T-cell (primary cell): ENCODE measurements at regions not wholly inside any gene's neighbourhood (a gene's known extent, or its start where the extent isn't known, plus 50 kb on each side); places are given as distances from the start of the nearest gene placed in this dataset.
"Not testable (repeated sequence)": the region's sequence is repeated elsewhere in the genome, so short reads cannot be mapped to it uniquely, and the experiment has no call there.

Source experiments
- ATAC-seq, 4 experiments: fragments of 200-7000 bp in 3 of 4; fragments of 150-1000 bp in 1 of 4; cut with Tn5 transposase; replicated peaks in 1 of 4; 1 replicate in 3 of 4; 2 replicates in 1 of 4; pipeline ENCODE4 v1.10.0; 2021; ENCODE audit warnings: moderate library complexity in 3 of 4, mild to moderate bottlenecking in 2 of 4, moderate number of reproducible peaks in 1 of 4
- CTCF ChIA-PET, 2 donors: fragments of 300-600 bp; sonication (Branson Sonifier 250); formaldehyde crosslinking; loops; one replicate each; lab custom pipeline; 2022; ENCODE audit warnings: antibody characterized with exemption in 2 of 2; lab: Charles Lee
- POLR2A ChIA-PET, 2 donors: fragments of 300-600 bp; sonication (Branson Sonifier 250); formaldehyde crosslinking; loops; one replicate each; lab custom pipeline; 2022; ENCODE audit warnings: antibody characterized with exemption in 2 of 2; lab: Charles Lee
- DNase-seq, 35 experiments: peaks; one replicate each; pipeline versions ENCODE4 v3.0.0 to v3.0.0-alpha.2; 2013 to 2023
- H3K27ac ChIP-seq: one replicate; pipeline ENCODE4 v1.5.1; 2013; ENCODE audit warnings: low read length
- H3K27me3 ChIP-seq, 2 experiments: replicated peaks in 1 of 2; 1 replicate in 1 of 2; 2 replicates in 1 of 2; pipeline versions ENCODE4 v1.6.1 to v1.7.0; 2013; ENCODE audit warnings: low read length in 1 of 2, mixed read lengths in 1 of 2; ENCODE audit not compliant: control insufficient read depth in 2 of 2, insufficient read depth in 2 of 2; ENCODE audit errors: extremely low read depth in 1 of 2
- H3K36me3 ChIP-seq, 2 donors: 1 replicate in 1 of 2; 2 replicates in 1 of 2; pipeline versions ENCODE4 v1.6.1 to v1.7.0; 2013; ENCODE audit warnings: low read length in 1 of 2; ENCODE audit not compliant: control insufficient read depth in 2 of 2, insufficient read depth in 1 of 2; ENCODE audit errors: extremely low read depth in 1 of 2
- H3K4me1 ChIP-seq, 2 experiments: 1 replicate in 1 of 2; 2 replicates in 1 of 2; pipeline versions ENCODE4 v1.6.1 to v1.7.0; 2013; ENCODE audit warnings: low read length in 2 of 2, mixed read lengths in 1 of 2; ENCODE audit not compliant: insufficient read depth in 2 of 2, control insufficient read depth in 1 of 2; ENCODE audit errors: extremely low read depth in 1 of 2
- H3K4me3 ChIP-seq, 2 donors: 1 replicate in 1 of 2; 2 replicates in 1 of 2; pipeline versions ENCODE4 v1.5.1 to v1.7.0; 2013; ENCODE audit warnings: mild to moderate bottlenecking in 2 of 2, low read length in 1 of 2, moderate library complexity in 1 of 2; ENCODE audit not compliant: control insufficient read depth in 1 of 2; ENCODE audit errors: extremely low read depth in 1 of 2
- H3K9me3 ChIP-seq: 2 replicates; pipeline ENCODE4 v1.7.0; 2013
- H3K27ac Mint-ChIP-seq, 2 donors: one replicate each; pipeline ENCODE4 v1.8.0; 2020 to 2021; ENCODE audit warnings: mild to moderate bottlenecking in 2 of 2, mixed read lengths in 2 of 2
- H3K27me3 Mint-ChIP-seq, 2 donors: one replicate each; pipeline ENCODE4 v1.8.0; 2021 to 2022; ENCODE audit warnings: mixed read lengths in 2 of 2
- H3K36me3 Mint-ChIP-seq: one replicate; pipeline ENCODE4 v1.8.0; 2021; ENCODE audit warnings: mixed read lengths
- H3K4me1 Mint-ChIP-seq, 3 donors: one replicate each; pipeline ENCODE4 v1.8.0; 2020 to 2022; ENCODE audit warnings: mixed read lengths in 3 of 3, mild to moderate bottlenecking in 1 of 3
- H3K4me3 Mint-ChIP-seq, 3 donors: one replicate each; pipeline ENCODE4 v1.8.0; 2020 to 2022; ENCODE audit warnings: mild to moderate bottlenecking in 3 of 3, mixed read lengths in 3 of 3, moderate library complexity in 3 of 3
- H3K9me3 Mint-ChIP-seq, 3 donors: one replicate each; pipeline ENCODE4 v1.8.0; 2020 to 2022; ENCODE audit warnings: mixed read lengths in 3 of 3
- WGBS: methylation state at CpG from one replicate; pipeline ENCODE4 v1.1.5; 2013; ENCODE audit warnings: missing lambda C conversion rate; ENCODE audit not compliant: insufficient coverage; 5-methylcytosine and 5-hydroxymethylcytosine counted together

DNA sequence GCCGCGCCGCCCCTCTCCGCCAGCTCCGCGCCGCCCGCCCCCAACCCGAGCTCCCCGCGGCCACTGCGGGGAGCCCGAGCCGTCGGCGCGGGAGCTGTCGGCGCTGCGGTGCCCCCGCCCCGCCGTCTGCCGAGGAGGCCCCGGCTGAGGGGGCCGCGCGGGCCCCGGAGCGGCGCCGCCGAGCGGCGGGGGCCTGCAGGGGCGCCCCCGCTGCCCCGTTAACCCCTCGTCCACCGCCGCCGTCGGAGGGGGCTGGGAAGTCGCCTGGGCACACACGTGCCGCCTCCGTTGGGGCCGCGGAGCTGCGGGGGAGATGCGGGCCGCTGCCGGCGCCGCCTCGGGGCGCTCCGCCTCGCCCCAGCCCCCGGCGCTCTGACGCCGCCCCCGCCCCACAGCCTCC lies 115.4 kb downstream of the CRLF3 start:
- Histone ChIP-seq H3K27me3 (peaks cover 0 to 17% of the 10 kb centered on the region in 2 experiments), H3K4me3 (peak overlapping the region in 1 of 2 donors; percentile 32), H3K4me1 (peaks cover 2 to 25% of the 10 kb centered on the region in 2 experiments)
- ATAC-seq (peak; percentile 36 to 53 (median 40)), DNase-seq (peak in 13 of 35 experiments; percentile 14 to 45 (median 28))
- H3K36me3 ChIP-seq, H3K9me3 ChIP-seq, H3K27me3 Mint-ChIP-seq, H3K36me3 Mint-ChIP-seq, POLR2A ChIA-PET, H3K9me3 Mint-ChIP-seq, H3K27ac Mint-ChIP-seq, H3K27ac ChIP-seq: not testable (repeated sequence)
- under 1% methylated on average over 43 of the region's 64 CpGs for WGBS
- CTCF ChIA-PET = interaction anchor here in 1 of 2 donors (0.6 kb wide), 1 partner anchor 327 kb away, joined by 3 read pairs; no protein-coding TSS in a partner anchor
- peaks cover 32 to 39% (median 35%) of the 10 kb centered on the region in 3 donors for H3K4me1 Mint-ChIP-seq
- peak overlapping the region in 1 of 3 donors; percentile 100 for H3K4me3 Mint-ChIP-seq

- H3K36me3 ChIP-seq, H3K9me3 Mint-ChIP-seq, H3K36me3 Mint-ChIP-seq, POLR2A ChIA-PET, H3K9me3 ChIP-seq, H3K27ac ChIP-seq: not testable (repeated sequence)
- peaks cover 32 to 39% (median 35%) of the 10 kb centered on the region in 3 donors for H3K4me1 Mint-ChIP-seq
- Histone ChIP-seq H3K4me3 (peak overlapping the region; percentile 73 to 83), H3K27me3 (peaks cover 0 to 19% of the 10 kb centered on the region in 2 experiments), H3K4me1 (peaks cover 2 to 25% of the 10 kb centered on the region in 2 experiments)
- ATAC-seq = peak; percentile 77 to 82 (median 79)
- CTCF ChIA-PET = interaction anchor here in 1 of 2 donors (0.6 kb wide), 1 partner anchor 327 kb away, joined by 3 read pairs; no protein-coding TSS in a partner anchor
- peak overlapping the region; percentile 94 to 100 (median 95) for H3K4me3 Mint-ChIP-seq
- peak overlapping the region; percentile 76 for H3K27ac Mint-ChIP-seq
- peak; percentile 36 to 80 (median 64) for DNase-seq
- under 1% methylated on average over 64 of the region's 75 CpGs for WGBS
- peaks cover 3 to 13% of the 10 kb centered on the region in 2 donors for H3K27me3 Mint-ChIP-seq
These were observed 116.0 kb downstream of the CRLF3 start for GRCh38 chr17:30708241-30709078.

GRCh38 chr17:30707724-30708240 lies 116.7 kb downstream of the CRLF3 start:
- POLR2A ChIA-PET, H3K9me3 ChIP-seq, CTCF ChIA-PET, H3K36me3 ChIP-seq, H3K27ac ChIP-seq, H3K9me3 Mint-ChIP-seq, H3K36me3 Mint-ChIP-seq: not testable (repeated sequence)
- peak overlapping the region; percentile 73 to 83 for H3K4me3 ChIP-seq
- 9% methylated on average over 13 of the region's 18 CpGs for WGBS
- Mint-ChIP-seq H3K4me1 (peaks cover 32 to 39% (median 35%) of the 10 kb centered on the region in 3 donors), H3K4me3 (peak overlapping the region; percentile 94 to 100 (median 95)), H3K27me3 (peaks cover 3 to 13% of the 10 kb centered on the region in 2 donors), H3K27ac (peak overlapping the region; percentile 76)
- peak in 7 of 35 experiments; percentile 19 to 55 (median 32) for DNase-seq
- ATAC-seq = peak in 2 of 4 experiments; percentile 15 to 19
- H3K27me3 ChIP-seq = peaks cover 0 to 25% of the 10 kb centered on the region in 2 experiments
- peaks cover 2 to 25% of the 10 kb centered on the region in 2 experiments for H3K4me1 ChIP-seq

DNA sequence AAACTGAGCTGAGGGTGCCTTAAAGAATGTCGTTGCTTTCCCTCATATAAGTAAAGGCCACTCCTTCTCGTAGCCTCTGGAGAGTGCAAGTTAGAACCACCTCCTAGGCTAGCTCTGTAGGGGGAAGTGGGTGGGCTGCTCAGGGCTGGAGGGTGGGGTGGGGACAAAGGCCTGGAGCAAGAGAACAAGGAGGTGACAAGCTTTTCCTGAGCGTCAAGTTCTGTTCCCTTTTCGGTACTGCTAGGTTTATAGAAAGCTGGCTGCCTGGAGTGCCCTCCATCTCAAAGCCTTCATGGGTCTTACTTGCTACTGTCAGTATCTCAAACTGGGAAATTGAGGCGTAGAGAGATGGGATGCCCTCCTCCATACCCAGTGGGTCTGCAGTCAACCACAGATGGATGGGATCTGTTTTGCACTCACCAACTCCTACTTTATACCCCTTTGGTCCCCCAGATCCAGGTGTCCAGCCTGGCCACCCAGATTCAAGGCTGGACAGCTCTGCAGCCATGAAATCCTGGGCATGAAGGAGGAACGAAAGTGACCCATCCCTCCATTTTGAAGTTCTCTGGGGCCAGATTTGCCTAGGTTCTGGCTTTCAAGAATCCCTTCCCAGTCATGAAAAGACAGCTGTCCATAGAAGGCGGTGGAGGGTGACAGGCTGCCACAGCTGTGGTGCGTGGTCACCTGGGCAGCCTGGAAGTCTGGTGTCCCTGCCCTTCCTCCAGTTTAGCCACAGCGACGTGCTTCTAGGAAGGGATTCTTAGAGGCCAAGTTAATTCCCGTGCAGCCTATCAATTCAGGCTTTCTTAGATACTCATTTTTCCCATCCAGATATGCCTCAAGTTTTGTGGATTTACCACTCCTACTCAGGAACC lies 117.8 kb downstream of the CRLF3 start:
- H3K4me3 ChIP-seq, DNase-seq, H3K9me3 Mint-ChIP-seq, ATAC-seq, H3K27ac Mint-ChIP-seq, CTCF ChIA-PET, H3K36me3 ChIP-seq, POLR2A ChIA-PET, H3K36me3 Mint-ChIP-seq, H3K27ac ChIP-seq, H3K9me3 ChIP-seq: not testable (repeated sequence)
- H3K4me3 Mint-ChIP-seq = peak overlapping the region in 2 of 3 donors; percentile 10 to 100
- peaks cover 2 to 25% of the 10 kb centered on the region in 2 experiments for H3K4me1 ChIP-seq
- peaks cover 3 to 13% of the 10 kb centered on the region in 2 donors for H3K27me3 Mint-ChIP-seq
- peaks cover 0 to 25% of the 10 kb centered on the region in 2 experiments for H3K27me3 ChIP-seq
- peaks cover 32 to 39% (median 35%) of the 10 kb centered on the region in 3 donors for H3K4me1 Mint-ChIP-seq
- WGBS = 94% methylated on average over 6 of the region's 11 CpGs

GRCh38 chr17:30706004-30706403 lies 118.5 kb downstream of the CRLF3 start:
- H3K27ac ChIP-seq, CTCF ChIA-PET, H3K9me3 ChIP-seq, H3K9me3 Mint-ChIP-seq, DNase-seq, H3K27ac Mint-ChIP-seq, H3K36me3 Mint-ChIP-seq, POLR2A ChIA-PET, ATAC-seq, H3K36me3 ChIP-seq, H3K4me3 ChIP-seq: not testable (repeated sequence)
- H3K27me3 Mint-ChIP-seq = peaks cover 4 to 16% of the 10 kb centered on the region in 2 donors
- peaks cover 0 to 25% of the 10 kb centered on the region in 2 experiments for H3K27me3 ChIP-seq
- H3K4me1 Mint-ChIP-seq = peaks cover 31 to 33% (median 33%) of the 10 kb centered on the region in 3 donors
- H3K4me1 ChIP-seq = peaks cover 2 to 25% of the 10 kb centered on the region in 2 experiments
- peak overlapping the region in 1 of 3 donors; percentile 56 for H3K4me3 Mint-ChIP-seq
- WGBS = 4% methylated on average over 37 of the region's 41 CpGs
